ENCODE measurements at regions not wholly inside any gene's neighbourhood (a gene's known extent, or its start where the extent isn't known, plus 50 kb on each side); places are given as distances from the start of the nearest gene placed in this dataset.
"Not testable (repeated sequence)": the region's sequence is repeated elsewhere in the genome, so short reads cannot be mapped to it uniquely, and the experiment has no call there.

GRCh38 chr14:106442857-106443256, 916.5 kb downstream of the TMEM121 start:
- no peak for DNase-seq (ENCODE audit: low read depth)
- TF ChIP-seq CTCF (conservative IDR thresholded peaks at IDR 0.05; ENCODE audit: low read depth, low read length) = no peak
- H3K4me3 ChIP-seq (ENCODE audit: low read length) = no peak overlapping the region

GRCh38 chr14:106455026-106455425, 928.6 kb downstream of the TMEM121 start:
- TF ChIP-seq CTCF (conservative IDR thresholded peaks at IDR 0.05; ENCODE audit: low read depth, low read length) = no peak
- H3K4me3 ChIP-seq (ENCODE audit: low read length) = no peak overlapping the region
- no peak for DNase-seq (ENCODE audit: low read depth)

GRCh38 chr14:106459971-106460730, 933.8 kb downstream of the TMEM121 start:
- no peak for TF ChIP-seq CTCF (conservative IDR thresholded peaks at IDR 0.05; ENCODE audit: low read depth, low read length)
- no peak overlapping the region for H3K4me3 ChIP-seq (ENCODE audit: low read length)
- no peak for DNase-seq (ENCODE audit: low read depth)

- no peak for DNase-seq (ENCODE audit: low read depth)
- no peak for TF ChIP-seq CTCF (conservative IDR thresholded peaks at IDR 0.05; ENCODE audit: low read depth, low read length)
These were observed 934.5 kb downstream of the TMEM121 start for GRCh38 chr14:106460916-106461315.

GRCh38 chr14:106466483-106466882, 940.1 kb downstream of the TMEM121 start:
- not testable (repeated sequence) for DNase-seq (ENCODE audit: low read depth); H3K4me3 ChIP-seq (ENCODE audit: low read length)

More at GRCh38 chr14:106460916-106461315, 934.5 kb downstream of the TMEM121 start:
- H3K4me3 ChIP-seq (ENCODE audit: low read length) = no peak overlapping the region

GRCh38 chr14:106468869-106469268, 942.5 kb downstream of the TMEM121 start:
- not testable (repeated sequence) for H3K4me3 ChIP-seq (ENCODE audit: low read length); DNase-seq (ENCODE audit: low read depth)

- not testable (repeated sequence) for H3K4me3 ChIP-seq (ENCODE audit: low read length); DNase-seq (ENCODE audit: low read depth)
These were observed 943.6 kb downstream of the TMEM121 start for GRCh38 chr14:106470028-106470427.

GRCh38 chr14:106474261-106475028, 948.1 kb downstream of the TMEM121 start:
- DNase-seq (ENCODE audit: low read depth); H3K4me3 ChIP-seq (ENCODE audit: low read length): not testable (repeated sequence)

- DNase-seq (ENCODE audit: low read depth); H3K4me3 ChIP-seq (ENCODE audit: low read length): not testable (repeated sequence)
These were observed 948.8 kb downstream of the TMEM121 start for GRCh38 chr14:106475214-106475613.

- not testable (repeated sequence) for DNase-seq (ENCODE audit: low read depth); H3K4me3 ChIP-seq (ENCODE audit: low read length)
These were observed 951.2 kb downstream of the TMEM121 start for GRCh38 chr14:106477600-106477999.

- DNase-seq (ENCODE audit: low read depth); H3K4me3 ChIP-seq (ENCODE audit: low read length): not testable (repeated sequence)
These were observed 953.9 kb downstream of the TMEM121 start for GRCh38 chr14:106480287-106480686.

GRCh38 chr14:106482213-106482612, 955.8 kb downstream of the TMEM121 start:
- not testable (repeated sequence) for DNase-seq (ENCODE audit: low read depth); H3K4me3 ChIP-seq (ENCODE audit: low read length)
